Adrenal gland (tissue), 9 donors: ENCODE measurements at regions not wholly inside any gene's neighbourhood (a gene's known extent, or its start where the extent isn't known, plus 50 kb on each side); places are given as distances from the start of the nearest gene placed in this dataset.

Experiments used
- DNase-seq, 7 donors: peaks; one replicate each; pipeline ENCODE4 v3.0.0-alpha.2; 2019 to 2020
- H3K27ac ChIP-seq, 5 donors: fragments of 200-600 bp; sonication (generic) in 4 of 5; 1 replicate in 3 of 5; 2 replicates in 2 of 5; pipeline versions ENCODE4 v1.5.1 to v1.8.0; 2016 to 2020; ENCODE audit warnings: mild to moderate bottlenecking in 1 of 5
- H3K27me3 ChIP-seq: fragments of 200-600 bp; 2 replicates; pipeline ENCODE4 v1.8.0; 2021
- H3K36me3 ChIP-seq, 2 donors: fragments of 200-600 bp; replicated peaks in 1 of 2; 1 replicate in 1 of 2; 2 replicates in 1 of 2; pipeline versions ENCODE4 v1.5.1 to v1.8.0; 2018 to 2022
- H3K4me1 ChIP-seq, 2 donors: fragments of 200-600 bp; replicated peaks in 1 of 2; 1 replicate in 1 of 2; 2 replicates in 1 of 2; pipeline versions ENCODE4 v1.5.1 to v1.8.0; 2018 to 2021
- H3K4me3 ChIP-seq, 4 donors: fragments of 200-600 bp; sonication (generic) in 3 of 4; one replicate each; pipeline ENCODE4 v1.5.1; 2016 to 2018
- H3K9me3 ChIP-seq, 3 donors: fragments of 200-600 bp; sonication (generic) in 1 of 3; replicated peaks in 1 of 3; 1 replicate in 2 of 3; 2 replicates in 1 of 3; pipeline versions ENCODE4 v1.5.1 to v1.8.0; 2016 to 2021
- CTCF ChIP-seq, 6 experiments: fragments of 450-650 bp in 4 of 6; fragments of 200-600 bp in 2 of 6; sonication (generic) in 1 of 6; IDR thresholded peaks; 1 replicate in 5 of 6; 2 replicates in 1 of 6; pipeline versions ENCODE4 v1.5.1 to v1.8.0; 2016 to 2021; ENCODE audit warnings: antibody characterized with exemption in 6 of 6, mild to moderate bottlenecking in 2 of 6, moderate library complexity in 1 of 6
- POLR2A ChIP-seq, 2 donors: fragments of 450-650 bp; IDR thresholded peaks; one replicate each; pipeline ENCODE4 v1.6.1; 2017; ENCODE audit warnings: antibody characterized with exemption in 2 of 2, mild to moderate bottlenecking in 2 of 2, moderate library complexity in 1 of 2
- WGBS, 4 donors: extraction: QIAGEN DNeasy Blood & Tissue Kit in 2 of 4; methylation state at CpG; one replicate each; pipeline versions ENCODE4 v1.1.5 to v1.1.7; 2013 to 2017; 5-methylcytosine and 5-hydroxymethylcytosine counted together
- intact Hi-C, 2 donors: fragments of 100-400 bp; cut with DNase I; formaldehyde crosslinking; loops; one replicate each; pipeline versions ENCODE4 v1.14.1 to v1.15.0; 2022 to 2023
- donor health status: healthy with polysubstance abuse.
- donor health status: Bipolar disorder and iron deficiency.
- donor health status: DM: yes; HTN: yes; CAD: no.
- donor health status: DM: no; HTN: no; CAD: no.
- donor health status: DM: no; HTN: no; CAD: no.

- Histone ChIP-seq H3K4me3 (no peak overlapping the region), H3K9me3 (no peaks in the 10 kb centered on the region), H3K27ac (no peak overlapping the region), H3K36me3 (no peaks in the 10 kb centered on the region), H3K27me3 (no peaks in the 10 kb centered on the region), H3K4me1 (no peaks in the 10 kb centered on the region)
- WGBS, 4 donors, result 55 to 75% (median 71%) methylated on average over 6 of the region's 6 CpGs
- TF ChIP-seq CTCF (IDR thresholded peaks at IDR 0.05) (no peak), POLR2A (IDR thresholded peaks at IDR 0.05) (no peak)
- intact Hi-C loops, result no loop called here
- DNase-seq, result no peak
These were observed 190.0 kb downstream of the C6orf118 start for GRCh38 chr6:165119231-165120020.

- H3K27me3 ChIP-seq, result no peaks in the 10 kb centered on the region
- no peaks in the 10 kb centered on the region for H3K36me3 ChIP-seq
- WGBS, 4 donors, result 72 to 78% (median 75%) methylated on average over 5 of the region's 5 CpGs
- H3K27ac ChIP-seq, result no peak overlapping the region
- TF ChIP-seq POLR2A (IDR thresholded peaks at IDR 0.05) (no peak), CTCF (IDR thresholded peaks at IDR 0.05) (no peak)
- H3K4me3 ChIP-seq, result no peak overlapping the region
- H3K4me1 ChIP-seq, result no peaks in the 10 kb centered on the region
- intact Hi-C loops, result no loop called here
- DNase-seq, result no peak
- no peaks in the 10 kb centered on the region for H3K9me3 ChIP-seq
These were observed 190.7 kb downstream of the C6orf118 start for GRCh38 chr6:165118736-165119135.

GRCh38 chr6:165117806-165118205 lies 191.6 kb downstream of the C6orf118 start:
- TF ChIP-seq CTCF (IDR thresholded peaks at IDR 0.05) (no peak), POLR2A (IDR thresholded peaks at IDR 0.05) (no peak)
- H3K27me3 ChIP-seq, result no peaks in the 10 kb centered on the region
- 75 to 84% (median 83%) methylated on average over 3 of the region's 3 CpGs; no CpG with 5 or more reads in 1 of the 4 donors for WGBS, 4 donors
- no peaks in the 10 kb centered on the region for H3K9me3 ChIP-seq
- DNase-seq, result no peak
- no peaks in the 10 kb centered on the region for H3K36me3 ChIP-seq
- no peak overlapping the region for H3K27ac ChIP-seq
- no peak overlapping the region for H3K4me3 ChIP-seq
- intact Hi-C loops, result no loop called here
- no peaks in the 10 kb centered on the region for H3K4me1 ChIP-seq

- no peaks in the 10 kb centered on the region for H3K4me1 ChIP-seq
- no peaks in the 10 kb centered on the region for H3K9me3 ChIP-seq
- H3K4me3 ChIP-seq, result no peak overlapping the region
- intact Hi-C loops, result no loop called here
- H3K27me3 ChIP-seq, result no peaks in the 10 kb centered on the region
- no peak for DNase-seq
- H3K27ac ChIP-seq, result no peak overlapping the region
- H3K36me3 ChIP-seq, result no peaks in the 10 kb centered on the region
- TF ChIP-seq POLR2A (IDR thresholded peaks at IDR 0.05) (no peak), CTCF (IDR thresholded peaks at IDR 0.05) (no peak)
- 60 to 73% (median 67%) methylated on average over 1 to 2 of the region's 2 CpGs for WGBS, 4 donors
These were observed 192.3 kb downstream of the C6orf118 start for GRCh38 chr6:165117121-165117520.
